H9 (cell line): ENCODE measurements at regions not wholly inside any gene's neighbourhood (a gene's known extent, or its start where the extent isn't known, plus 50 kb on each side); places are given as distances from the start of the nearest gene placed in this dataset.

ENCODE experiments used
- DNase-seq: peaks from one replicate; pipeline ENCODE4 v3.0.0-alpha.2; 2017
- H2AFZ ChIP-seq: one replicate; pipeline ENCODE4 v1.6.1; 2013; ENCODE audit warnings: mild to moderate bottlenecking, low read length, control low read depth, moderate library complexity
- H2AK5ac ChIP-seq: 2 replicates; pipeline ENCODE4 v1.6.1; 2013; ENCODE audit warnings: low read length, control low read depth, mixed read lengths; ENCODE audit not compliant: insufficient read length
- H2BK120ac ChIP-seq: one replicate; pipeline ENCODE4 v1.6.1; 2013; ENCODE audit warnings: low read depth, mild to moderate bottlenecking, low read length, control low read depth, inconsistent platforms; ENCODE audit not compliant: poor library complexity, severe bottlenecking
- H2BK12ac ChIP-seq: 2 replicates; pipeline ENCODE4 v1.6.1; 2013; ENCODE audit warnings: low read length, control low read depth, mixed read lengths, low read depth; ENCODE audit not compliant: insufficient read length
- H2BK15ac ChIP-seq: 2 replicates; pipeline ENCODE4 v1.6.1; 2013; ENCODE audit warnings: low read depth, low read length, control low read depth
- H2BK20ac ChIP-seq: one replicate; pipeline ENCODE4 v1.6.1; 2013; ENCODE audit warnings: low read depth, mild to moderate bottlenecking, low read length, control low read depth, inconsistent platforms; ENCODE audit not compliant: poor library complexity, severe bottlenecking
- H2BK5ac ChIP-seq: 2 replicates; pipeline ENCODE4 v1.6.1; 2013; ENCODE audit warnings: low read length, control low read depth, mixed read lengths; ENCODE audit not compliant: insufficient read length
- H3K14ac ChIP-seq: 2 replicates; pipeline ENCODE4 v1.6.1; 2013; ENCODE audit warnings: low read length, control low read depth; ENCODE audit not compliant: insufficient read depth
- H3K18ac ChIP-seq: 2 replicates; pipeline ENCODE4 v1.6.1; 2013; ENCODE audit warnings: low read depth, mild to moderate bottlenecking, mixed read lengths, low read length, control low read depth; ENCODE audit not compliant: insufficient read length
- H3K23ac ChIP-seq: 2 replicates; pipeline ENCODE4 v1.6.1; 2013; ENCODE audit warnings: low read length, control low read depth, mixed read lengths, low read depth; ENCODE audit not compliant: insufficient read length
- H3K23me2 ChIP-seq: 2 replicates; pipeline ENCODE4 v1.6.1; 2013; ENCODE audit warnings: low read depth, mild to moderate bottlenecking, mixed read lengths, low read length, control low read depth; ENCODE audit not compliant: insufficient read length, poor library complexity, severe bottlenecking
- H3K27ac ChIP-seq: 2 replicates; pipeline ENCODE4 v1.5.1; 2013; ENCODE audit warnings: low read length, control low read depth, mixed read lengths, low read depth; ENCODE audit not compliant: insufficient read length
- H3K27me3 ChIP-seq: 2 replicates; pipeline ENCODE4 v1.6.1; 2013; ENCODE audit warnings: low read length, control low read depth, inconsistent platforms; ENCODE audit not compliant: insufficient read depth
- H3K4ac ChIP-seq: 2 replicates; pipeline ENCODE4 v1.6.1; 2013; ENCODE audit warnings: low read depth, mild to moderate bottlenecking, control low read depth, inconsistent platforms, low read length, moderate library complexity
- H3K4me1 ChIP-seq: 2 replicates; pipeline ENCODE4 v1.6.1; 2013; ENCODE audit warnings: low read length, control low read depth, inconsistent platforms; ENCODE audit not compliant: insufficient read depth
- H3K4me2 ChIP-seq: 2 replicates; pipeline ENCODE4 v1.6.1; 2013; ENCODE audit warnings: low read length, control low read depth, mixed read lengths; ENCODE audit not compliant: insufficient read length, insufficient read depth
- H3K56ac ChIP-seq: 2 replicates; pipeline ENCODE4 v1.6.1; 2013; ENCODE audit warnings: low read depth, mild to moderate bottlenecking, mixed read lengths, low read length, control low read depth; ENCODE audit not compliant: insufficient read length
- H3K79me1 ChIP-seq: 2 replicates; pipeline ENCODE4 v1.6.1; 2013; ENCODE audit warnings: low read depth, mild to moderate bottlenecking, moderate library complexity, low read length, control low read depth, inconsistent platforms; ENCODE audit not compliant: insufficient read depth, poor library complexity, severe bottlenecking
- H3K79me2 ChIP-seq: 2 replicates; pipeline ENCODE4 v1.6.1; 2013; ENCODE audit warnings: low read length, control low read depth, inconsistent platforms; ENCODE audit not compliant: insufficient read depth
- H3K9ac ChIP-seq: 2 replicates; pipeline ENCODE4 v1.6.1; 2013; ENCODE audit warnings: low read length, control low read depth, mixed read lengths; ENCODE audit not compliant: insufficient read length; ENCODE audit errors: extremely low read depth
- H3K9me3 ChIP-seq: one replicate; pipeline ENCODE4 v1.6.1; 2013; ENCODE audit warnings: low read depth, low read length, inconsistent platforms; ENCODE audit not compliant: control insufficient read depth
- H3T11ph ChIP-seq: one replicate; pipeline ENCODE4 v1.6.1; 2013; ENCODE audit warnings: mild to moderate bottlenecking, low read length, control low read depth, inconsistent platforms
- H4K20me1 ChIP-seq: one replicate; pipeline ENCODE4 v1.6.1; 2013; ENCODE audit not compliant: control insufficient read depth, insufficient read length, insufficient read depth
- H4K5ac ChIP-seq: 2 replicates; pipeline ENCODE4 v1.6.1; 2013; ENCODE audit warnings: low read depth, mild to moderate bottlenecking, mixed read lengths, low read length, control low read depth; ENCODE audit not compliant: insufficient read length
- H4K8ac ChIP-seq: replicated peaks from 2 replicates; pipeline ENCODE4 v1.6.1; 2013; ENCODE audit warnings: low read length, control low read depth, mixed read lengths, low read depth; ENCODE audit not compliant: insufficient read length
- H4K91ac ChIP-seq: 2 replicates; pipeline ENCODE4 v1.6.1; 2013; ENCODE audit warnings: low read depth, mild to moderate bottlenecking, moderate library complexity, mixed read lengths, low read length, control low read depth; ENCODE audit not compliant: insufficient read length
- H3K27ac Mint-ChIP-seq, 3 experiments: 2 replicates in 2 of 3; 3 replicates in 1 of 3; pipeline ENCODE4 v1.8.0; 2020 to 2021; ENCODE audit warnings: mixed read lengths in 3 of 3, mild to moderate bottlenecking in 1 of 3, moderate library complexity in 1 of 3
- H3K27me3 Mint-ChIP-seq: 2 replicates; pipeline ENCODE4 v1.8.0; 2021; ENCODE audit warnings: low read depth, mild to moderate bottlenecking, moderate library complexity, mixed read lengths
- H3K36me3 Mint-ChIP-seq, 3 experiments: 2 replicates in 2 of 3; 3 replicates in 1 of 3; pipeline ENCODE4 v1.8.0; 2020 to 2021; ENCODE audit warnings: low read depth in 3 of 3, mixed read lengths in 3 of 3; ENCODE audit not compliant: insufficient read depth in 1 of 3
- H3K4me1 Mint-ChIP-seq, 2 experiments: 2 replicates each; pipeline ENCODE4 v1.8.0; 2020; ENCODE audit warnings: mixed read lengths in 2 of 2
- H3K4me3 Mint-ChIP-seq, 2 experiments: 2 replicates in 1 of 2; 3 replicates in 1 of 2; pipeline ENCODE4 v1.8.0; 2020 to 2021; ENCODE audit warnings: mild to moderate bottlenecking in 2 of 2, mixed read lengths in 2 of 2, moderate library complexity in 1 of 2
- H3K9me3 Mint-ChIP-seq, 2 experiments: 2 replicates in 1 of 2; 3 replicates in 1 of 2; pipeline ENCODE4 v1.8.0; 2020; ENCODE audit warnings: mild to moderate bottlenecking in 2 of 2, mixed read lengths in 2 of 2, moderate library complexity in 1 of 2
- CTCF ChIP-seq: fragments of 200-600 bp; sonication (generic); conservative IDR thresholded peaks from 3 replicates; pipeline ENCODE4 v1.8.0; 2021; ENCODE audit warnings: antibody characterized with exemption, mild to moderate bottlenecking
- WGBS: extraction: QIAGEN DNeasy Blood & Tissue Kit; methylation state at CpG from one replicate; pipeline ENCODE4 v1.1.7; 2013; ENCODE audit warnings: missing lambda C conversion rate, low lambda C conversion rate, mixed read lengths; ENCODE audit not compliant: insufficient read length; ENCODE audit errors: extremely low coverage; 5-methylcytosine and 5-hydroxymethylcytosine counted together

- H4K91ac ChIP-seq: no peak overlapping the region
- H2BK12ac ChIP-seq: no peak overlapping the region
- H2AK5ac ChIP-seq: no peak overlapping the region
- H3K4me1 ChIP-seq: no peaks in the 10 kb centered on the region
- H2BK120ac ChIP-seq: no peak overlapping the region
- H3K23me2 ChIP-seq: no peaks in the 10 kb centered on the region
- Mint-ChIP-seq H3K27me3 (no peaks in the 10 kb centered on the region), H3K4me3 (no peak overlapping the region), H3K27ac (no peak overlapping the region), H3K9me3 (no peaks in the 10 kb centered on the region), H3K4me1 (peaks cover 3% of the 10 kb centered on the region in 2 experiments; a peak in 2 of 4 replicates), H3K36me3 (no peaks in the 10 kb centered on the region)
- H3K27me3 ChIP-seq: no peaks in the 10 kb centered on the region
- no peak overlapping the region for H4K5ac ChIP-seq
- no peaks in the 10 kb centered on the region for H3K79me1 ChIP-seq
- no peak overlapping the region for H2BK15ac ChIP-seq
- no peak overlapping the region for H3K56ac ChIP-seq
- no peak overlapping the region for H3K27ac ChIP-seq
- no peak overlapping the region for H3K18ac ChIP-seq
- H4K8ac ChIP-seq: no peak overlapping the region
- no peak overlapping the region for H2BK20ac ChIP-seq
- no peaks in the 10 kb centered on the region for H3K9me3 ChIP-seq
- H3T11ph ChIP-seq: no peak overlapping the region
- H3K4me2 ChIP-seq: no peak overlapping the region
- H3K14ac ChIP-seq: no peak overlapping the region
- H3K4ac ChIP-seq: no peak overlapping the region
- no peak overlapping the region for H3K23ac ChIP-seq
- H2AFZ ChIP-seq: no peak overlapping the region
- no CpG with 5 or more reads among the region's 3 CpGs for WGBS
- no peak overlapping the region for H2BK5ac ChIP-seq
- H4K20me1 ChIP-seq: no peaks in the 10 kb centered on the region
- no peaks in the 10 kb centered on the region for H3K79me2 ChIP-seq
- no peak overlapping the region for H3K9ac ChIP-seq
- no peak for TF ChIP-seq CTCF
- DNase-seq: no peak
Observed at GRCh38 chr6:82779041-82779440, 286.6 kb downstream of the UBE3D start.
